DND-41 (cell line): ENCODE measurements at regions not wholly inside any gene's neighbourhood (a gene's known extent, or its start where the extent isn't known, plus 50 kb on each side); places are given as distances from the start of the nearest gene placed in this dataset.

ENCODE experiments used
- ATAC-seq: fragments of 200-7000 bp; cut with Tn5 transposase; 3 replicates; pipeline ENCODE4 v1.9.1; 2021; ENCODE audit warnings: low read depth; ENCODE audit not compliant: insufficient read depth
- DNase-seq: peaks from one replicate; pipeline ENCODE4 v3.0.0-alpha.2; 2020
- H2AFZ ChIP-seq: 2 replicates; pipeline ENCODE4 v1.6.0; 2012; ENCODE audit warnings: low read depth, low read length
- H3K27ac ChIP-seq: 2 replicates; pipeline ENCODE4 v1.5.1; 2012; ENCODE audit warnings: low read length, inconsistent platforms
- H3K27me3 ChIP-seq: fragments of 200-600 bp; sonication (generic); 2 replicates; pipeline ENCODE4 v1.6.0; 2012; ENCODE audit warnings: low read length, mild to moderate bottlenecking, inconsistent platforms; ENCODE audit not compliant: insufficient read depth, poor library complexity
- H3K36me3 ChIP-seq: 2 replicates; pipeline ENCODE4 v1.5.1; 2012; ENCODE audit warnings: low read length, inconsistent platforms; ENCODE audit not compliant: insufficient read depth
- H3K4me1 ChIP-seq: 2 replicates; pipeline ENCODE4 v1.5.1; 2012; ENCODE audit warnings: mild to moderate bottlenecking, low read length; ENCODE audit not compliant: insufficient read depth
- H3K4me2 ChIP-seq: 2 replicates; pipeline ENCODE4 v1.6.0; 2012; ENCODE audit warnings: mild to moderate bottlenecking, moderate library complexity, low read length, inconsistent platforms; ENCODE audit not compliant: insufficient read depth
- H3K4me3 ChIP-seq, 2 experiments: fragments of 200-600 bp in 1 of 2; shearing (Covaris generic) in 1 of 2; 2 replicates each; pipeline ENCODE4 v1.5.1; 2012 to 2016; ENCODE audit warnings: inconsistent platforms in 2 of 2, low read length in 2 of 2, mild to moderate bottlenecking in 2 of 2, low read depth in 1 of 2, moderate library complexity in 1 of 2
- H3K79me2 ChIP-seq: 2 replicates; pipeline ENCODE4 v1.6.0; 2012; ENCODE audit warnings: low read length, inconsistent platforms; ENCODE audit not compliant: insufficient read depth
- H3K9ac ChIP-seq: 2 replicates; pipeline ENCODE4 v1.6.0; 2012; ENCODE audit warnings: low read depth, mild to moderate bottlenecking, inconsistent platforms, low read length, moderate library complexity
- H3K9me3 ChIP-seq: 2 replicates; pipeline ENCODE4 v1.5.1; 2012; ENCODE audit warnings: low read length, moderate library complexity, mild to moderate bottlenecking, inconsistent platforms; ENCODE audit not compliant: insufficient read depth, severe bottlenecking
- H4K20me1 ChIP-seq: 2 replicates; pipeline ENCODE4 v1.6.0; 2012; ENCODE audit warnings: low read length; ENCODE audit not compliant: insufficient read depth
- EZH2 ChIP-seq: IDR thresholded peaks from 3 replicates; pipeline ENCODE4 v1.6.1; 2012; ENCODE audit warnings: borderline replicate concordance, low read depth, mild to moderate bottlenecking, moderate library complexity, low read length, inconsistent platforms; ENCODE audit not compliant: severe bottlenecking
- TF ChIP-seq, protein P1 (sequence below): IDR thresholded peaks from 2 replicates; pipeline ENCODE4 v1.5.1; 2012; ENCODE audit warnings: borderline replicate concordance, low read length, moderate library complexity, mild to moderate bottlenecking; ENCODE audit not compliant: poor library complexity, severe bottlenecking; ENCODE audit errors: extremely low read depth

DNA sequence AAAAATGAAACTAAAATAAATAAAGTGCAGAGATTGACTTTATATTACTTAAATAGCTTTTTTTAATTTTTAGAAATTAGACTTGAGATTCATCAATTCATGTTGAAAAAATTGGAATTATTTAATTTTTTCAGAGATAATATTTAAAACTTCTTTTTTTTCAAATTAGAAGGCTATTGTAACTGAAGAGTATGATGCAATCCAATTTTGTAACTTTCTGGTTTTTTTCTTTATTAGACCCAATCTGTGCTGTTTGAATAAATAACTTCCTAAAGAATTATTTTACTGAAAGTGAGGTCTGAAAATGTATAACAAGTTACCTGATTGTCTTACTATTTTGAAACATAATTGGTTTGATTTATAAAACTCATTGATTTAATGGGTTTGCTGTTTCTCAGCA lies 200.9 kb downstream of the MAD2L1 start:
- Histone ChIP-seq H3K4me3 (no peak overlapping the region), H3K9me3 (no peaks in the 10 kb centered on the region)
- no peak for ATAC-seq

DNA sequence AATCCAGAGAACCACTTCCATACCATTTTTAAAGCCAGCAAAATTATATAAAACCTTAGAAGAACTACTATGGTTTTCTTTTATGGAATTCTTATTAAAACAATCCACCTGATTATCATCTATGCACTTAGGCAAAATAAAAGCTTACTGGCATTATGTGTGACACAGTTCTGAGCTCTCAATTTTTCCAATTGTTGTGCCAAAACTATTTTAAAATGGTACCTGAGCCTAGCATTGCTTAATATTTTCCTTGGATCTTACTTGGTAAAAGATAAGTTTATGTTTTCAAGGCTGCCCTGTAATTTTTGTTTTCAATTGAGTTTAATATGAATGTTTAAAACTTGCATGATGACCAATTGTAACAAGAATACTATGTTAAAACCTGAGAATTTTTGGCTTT lies 201.3 kb downstream of the MAD2L1 start:
- Histone ChIP-seq H3K27me3 (no peaks in the 10 kb centered on the region), H3K27ac (no peak overlapping the region), H4K20me1 (no peaks in the 10 kb centered on the region), H3K4me3 (no peak overlapping the region), H3K9ac (no peak overlapping the region), H3K36me3 (no peaks in the 10 kb centered on the region), H3K9me3 (no peaks in the 10 kb centered on the region), H3K4me1 (no peaks in the 10 kb centered on the region), H3K4me2 (no peak overlapping the region), H3K79me2 (no peaks in the 10 kb centered on the region), H2AFZ (no peak overlapping the region)
- ATAC-seq (no peak), DNase-seq (no peak)
- no peak for TF ChIP-seq EZH2
- TF ChIP-seq, protein P1, sequence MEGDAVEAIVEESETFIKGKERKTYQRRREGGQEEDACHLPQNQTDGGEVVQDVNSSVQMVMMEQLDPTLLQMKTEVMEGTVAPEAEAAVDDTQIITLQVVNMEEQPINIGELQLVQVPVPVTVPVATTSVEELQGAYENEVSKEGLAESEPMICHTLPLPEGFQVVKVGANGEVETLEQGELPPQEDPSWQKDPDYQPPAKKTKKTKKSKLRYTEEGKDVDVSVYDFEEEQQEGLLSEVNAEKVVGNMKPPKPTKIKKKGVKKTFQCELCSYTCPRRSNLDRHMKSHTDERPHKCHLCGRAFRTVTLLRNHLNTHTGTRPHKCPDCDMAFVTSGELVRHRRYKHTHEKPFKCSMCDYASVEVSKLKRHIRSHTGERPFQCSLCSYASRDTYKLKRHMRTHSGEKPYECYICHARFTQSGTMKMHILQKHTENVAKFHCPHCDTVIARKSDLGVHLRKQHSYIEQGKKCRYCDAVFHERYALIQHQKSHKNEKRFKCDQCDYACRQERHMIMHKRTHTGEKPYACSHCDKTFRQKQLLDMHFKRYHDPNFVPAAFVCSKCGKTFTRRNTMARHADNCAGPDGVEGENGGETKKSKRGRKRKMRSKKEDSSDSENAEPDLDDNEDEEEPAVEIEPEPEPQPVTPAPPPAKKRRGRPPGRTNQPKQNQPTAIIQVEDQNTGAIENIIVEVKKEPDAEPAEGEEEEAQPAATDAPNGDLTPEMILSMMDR, result no peak

More for the DNA sequence above, 200.9 kb downstream of the MAD2L1 start:
- no peaks in the 10 kb centered on the region for H3K79me2 ChIP-seq
- no peak overlapping the region for H3K4me2 ChIP-seq
- H2AFZ ChIP-seq, result no peak overlapping the region
- TF ChIP-seq, protein P1, result no peak
- TF ChIP-seq EZH2, result no peak
- no peaks in the 10 kb centered on the region for H3K36me3 ChIP-seq
- no peak for DNase-seq
- H3K9ac ChIP-seq, result no peak overlapping the region
- no peaks in the 10 kb centered on the region for H4K20me1 ChIP-seq
- no peaks in the 10 kb centered on the region for H3K4me1 ChIP-seq
- H3K27me3 ChIP-seq, result no peaks in the 10 kb centered on the region
- no peak overlapping the region for H3K27ac ChIP-seq

DNA sequence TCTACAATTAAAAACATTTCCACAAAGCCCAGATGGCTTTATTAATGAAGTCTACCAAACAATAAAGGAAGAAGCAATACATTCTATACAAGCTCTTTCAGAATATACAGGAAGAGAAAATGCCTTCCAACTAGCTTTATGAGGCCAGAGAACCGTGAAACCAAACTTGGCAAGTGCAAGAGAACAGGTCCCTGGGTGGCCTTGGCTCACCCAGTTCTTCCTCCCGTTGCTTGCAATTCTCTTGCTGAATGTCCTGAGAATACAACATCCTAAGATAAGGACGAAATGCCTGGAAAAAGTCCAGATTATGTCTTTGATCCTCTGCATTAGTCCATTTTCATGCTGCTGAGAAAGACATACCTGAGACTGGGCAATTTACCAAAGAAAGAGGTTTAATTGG lies 204.9 kb downstream of the MAD2L1 start:
- DNase-seq (no peak), ATAC-seq (no peak)
- no peak overlapping the region for H3K27ac ChIP-seq
- H3K9ac ChIP-seq, result no peak overlapping the region
- no peaks in the 10 kb centered on the region for H3K9me3 ChIP-seq
- H3K4me1 ChIP-seq, result no peaks in the 10 kb centered on the region
- no peak overlapping the region for H2AFZ ChIP-seq
- H4K20me1 ChIP-seq, result no peaks in the 10 kb centered on the region
- no peak overlapping the region for H3K4me2 ChIP-seq
- H3K36me3 ChIP-seq, result no peaks in the 10 kb centered on the region
- no peaks in the 10 kb centered on the region for H3K27me3 ChIP-seq
- no peak overlapping the region for H3K4me3 ChIP-seq
- TF ChIP-seq, protein P1, result no peak
- TF ChIP-seq EZH2, result no peak
- H3K79me2 ChIP-seq, result no peaks in the 10 kb centered on the region

DNA sequence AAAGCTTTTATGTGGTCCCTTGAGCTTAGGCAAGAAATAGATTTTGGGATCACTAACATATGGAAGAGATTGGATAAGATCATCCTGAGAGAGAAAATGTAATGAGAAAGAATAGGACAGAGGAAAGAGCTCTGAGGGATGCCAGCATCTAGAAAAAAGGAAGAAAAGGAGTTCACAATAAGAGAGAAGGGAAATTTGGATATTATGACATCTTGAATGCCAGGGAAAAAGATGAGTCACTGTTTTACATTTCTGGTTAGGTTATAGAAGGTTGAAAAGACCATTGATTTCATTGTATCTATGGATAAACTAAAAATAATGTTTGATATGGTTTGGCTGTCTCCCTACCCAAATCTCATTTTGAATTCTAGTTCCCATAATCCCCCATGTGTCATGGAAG lies 208.5 kb downstream of the MAD2L1 start:
- TF ChIP-seq, protein P1, result no peak
- TF ChIP-seq EZH2, result no peak
- Histone ChIP-seq H3K9me3 (no peaks in the 10 kb centered on the region), H3K4me1 (no peaks in the 10 kb centered on the region), H3K36me3 (no peaks in the 10 kb centered on the region), H3K27ac (no peak overlapping the region), H3K79me2 (no peaks in the 10 kb centered on the region), H3K9ac (no peak overlapping the region), H3K4me2 (no peak overlapping the region), H3K27me3 (no peaks in the 10 kb centered on the region), H4K20me1 (no peaks in the 10 kb centered on the region), H3K4me3 (no peak overlapping the region), H2AFZ (no peak overlapping the region; the same call in 1 of the 2 replicates)
- no peak for DNase-seq
- ATAC-seq, result no peak
